NB4 (cell line): ENCODE measurements at regions not wholly inside any gene's neighbourhood (a gene's known extent, or its start where the extent isn't known, plus 50 kb on each side); places are given as distances from the start of the nearest gene placed in this dataset.

ENCODE experiments used
- CTCF ChIP-seq: IDR thresholded peaks from one replicate; pipeline ENCODE4 v1.5.1; 2012; ENCODE audit warnings: low read depth, low read length
- POLR2A ChIP-seq: IDR thresholded peaks from 2 replicates; pipeline ENCODE4 v1.6.1; 2011; ENCODE audit warnings: mild to moderate bottlenecking; ENCODE audit not compliant: insufficient read length; ENCODE audit errors: extremely low read depth

GRCh38 chr2:192487636-192488035 lies 292.9 kb upstream of the TMEFF2 start:
- TF ChIP-seq CTCF: no peak
- no peak for TF ChIP-seq POLR2A
